ENCODE measurements at regions not wholly inside any gene's neighbourhood (a gene's known extent, or its start where the extent isn't known, plus 50 kb on each side); places are given as distances from the start of the nearest gene placed in this dataset.

GRCh38 chr11:95506777-95507176 is 275.8 kb upstream of the SESN3 start:
- no peak overlapping the region for H3K4me3 ChIP-seq (replicated peaks; ENCODE audit: low read depth, low read length)
- no peak for TF ChIP-seq CTCF (IDR thresholded peaks at IDR 0.05; ENCODE audit: insufficient read depth, low read length, poor library complexity, severe bottlenecking)
- H3K27me3 ChIP-seq (replicated peaks; ENCODE audit: control insufficient read depth, insufficient read depth, low read length), result no peaks in the 10 kb centered on the region; the same call in 1 of the 2 replicates
- DNase-seq (ENCODE audit: extremely low read depth, insufficient read length), result no peak
- no peaks in the 10 kb centered on the region for H3K36me3 ChIP-seq (ENCODE audit: control insufficient read depth, insufficient read depth, low read length)

- no peak for TF ChIP-seq CTCF (IDR thresholded peaks at IDR 0.05; ENCODE audit: insufficient read depth, low read length, poor library complexity, severe bottlenecking)
These were observed 275.0 kb upstream of the SESN3 start for GRCh38 chr11:95505927-95506426.

GRCh38 chr11:95503047-95503446 is 272.0 kb upstream of the SESN3 start:
- Histone ChIP-seq H3K27me3 (replicated peaks; ENCODE audit: control insufficient read depth, insufficient read depth, low read length) (no peaks in the 10 kb centered on the region; the same call in 1 of the 2 replicates), H3K36me3 (ENCODE audit: control insufficient read depth, insufficient read depth, low read length) (no peaks in the 10 kb centered on the region), H3K4me3 (replicated peaks; ENCODE audit: low read depth, low read length) (no peak overlapping the region)
- TF ChIP-seq CTCF (IDR thresholded peaks at IDR 0.05; ENCODE audit: insufficient read depth, low read length, poor library complexity, severe bottlenecking), result no peak
- DNase-seq (ENCODE audit: extremely low read depth, insufficient read length), result no peak

More at GRCh38 chr11:95505927-95506426, 275.0 kb upstream of the SESN3 start:
- no peaks in the 10 kb centered on the region for H3K36me3 ChIP-seq (ENCODE audit: control insufficient read depth, insufficient read depth, low read length)
- DNase-seq (ENCODE audit: extremely low read depth, insufficient read length), result no peak
- H3K4me3 ChIP-seq (replicated peaks; ENCODE audit: low read depth, low read length), result no peak overlapping the region
- no peaks in the 10 kb centered on the region; the same call in 1 of the 2 replicates for H3K27me3 ChIP-seq (replicated peaks; ENCODE audit: control insufficient read depth, insufficient read depth, low read length)

- no peaks in the 10 kb centered on the region for H3K36me3 ChIP-seq (ENCODE audit: control insufficient read depth, insufficient read depth, low read length)
- H3K27me3 ChIP-seq (replicated peaks; ENCODE audit: control insufficient read depth, insufficient read depth, low read length), result no peaks in the 10 kb centered on the region; the same call in 1 of the 2 replicates
- DNase-seq (ENCODE audit: extremely low read depth, insufficient read length), result no peak
- TF ChIP-seq CTCF (IDR thresholded peaks at IDR 0.05; ENCODE audit: insufficient read depth, low read length, poor library complexity, severe bottlenecking), result no peak
- no peak overlapping the region for H3K4me3 ChIP-seq (replicated peaks; ENCODE audit: low read depth, low read length)
These were observed 271.5 kb upstream of the SESN3 start for GRCh38 chr11:95502522-95502921.

- no peaks in the 10 kb centered on the region; the same call in 1 of the 2 replicates for H3K27me3 ChIP-seq (replicated peaks; ENCODE audit: control insufficient read depth, insufficient read depth, low read length)
- no peak overlapping the region for H3K4me3 ChIP-seq (replicated peaks; ENCODE audit: low read depth, low read length)
- no peak for DNase-seq (ENCODE audit: extremely low read depth, insufficient read length)
- H3K36me3 ChIP-seq (ENCODE audit: control insufficient read depth, insufficient read depth, low read length), result no peaks in the 10 kb centered on the region
- no peak for TF ChIP-seq CTCF (IDR thresholded peaks at IDR 0.05; ENCODE audit: insufficient read depth, low read length, poor library complexity, severe bottlenecking)
These were observed 270.8 kb upstream of the SESN3 start for GRCh38 chr11:95501761-95502266.

- Histone ChIP-seq H3K36me3 (ENCODE audit: control insufficient read depth, insufficient read depth, low read length) (no peaks in the 10 kb centered on the region), H3K27me3 (replicated peaks; ENCODE audit: control insufficient read depth, insufficient read depth, low read length) (no peaks in the 10 kb centered on the region; the same call in 1 of the 2 replicates), H3K4me3 (replicated peaks; ENCODE audit: low read depth, low read length) (no peak overlapping the region)
- DNase-seq (ENCODE audit: extremely low read depth, insufficient read length), result no peak
- no peak for TF ChIP-seq CTCF (IDR thresholded peaks at IDR 0.05; ENCODE audit: insufficient read depth, low read length, poor library complexity, severe bottlenecking)
These were observed 269.5 kb upstream of the SESN3 start for GRCh38 chr11:95500466-95500865.

All from GM06990 (cell line).